ENCODE measurements at regions not wholly inside any gene's neighbourhood (a gene's known extent, or its start where the extent isn't known, plus 50 kb on each side); places are given as distances from the start of the nearest gene placed in this dataset.

GRCh38 chr13:34547929-34548328, 394.1 kb upstream of the NBEA start:
- ATAC-seq, result no peak
- TF ChIP-seq TCF4 (CRISPR knock-in tag; IDR thresholded peaks at IDR 0.05; ENCODE audit: borderline replicate concordance), result no peak
- TF ChIP-seq ZNF70 (CRISPR knock-in tag; IDR thresholded peaks at IDR 0.05), result no peak
- TF ChIP-seq TOX (CRISPR knock-in tag; IDR thresholded peaks at IDR 0.05; ENCODE audit: borderline replicate concordance), result no peak
- TF ChIP-seq ZC3H10 (CRISPR knock-in tag; IDR thresholded peaks at IDR 0.05), result no peak
- no peak for TF ChIP-seq TSHZ2 (CRISPR knock-in tag; IDR thresholded peaks at IDR 0.05)
- TF ChIP-seq CSDC2 (CRISPR knock-in tag; IDR thresholded peaks at IDR 0.05), result no peak
- no peak for TF ChIP-seq CREB5 (CRISPR knock-in tag; IDR thresholded peaks at IDR 0.05; ENCODE audit: low read depth)
- TF ChIP-seq ZNF8 (CRISPR knock-in tag; IDR thresholded peaks at IDR 0.05), result no peak
- TF ChIP-seq ZNF565 (CRISPR knock-in tag; conservative IDR thresholded peaks at IDR 0.05; ENCODE audit: low read depth), result no peak
- no peak for TF ChIP-seq BACH2 (CRISPR knock-in tag; IDR thresholded peaks at IDR 0.05; ENCODE audit: borderline replicate concordance)
- no peak for TF ChIP-seq OSR1 (CRISPR knock-in tag; IDR thresholded peaks at IDR 0.05)
- no peak for TF ChIP-seq GLIS3 (CRISPR knock-in tag; IDR thresholded peaks at IDR 0.05)
- TF ChIP-seq CSRNP3 (CRISPR knock-in tag; IDR thresholded peaks at IDR 0.05), result no peak

- TF ChIP-seq CSRNP3 (CRISPR knock-in tag; IDR thresholded peaks at IDR 0.05), result no peak
- TF ChIP-seq ZNF565 (CRISPR knock-in tag; conservative IDR thresholded peaks at IDR 0.05; ENCODE audit: low read depth), result no peak
- TF ChIP-seq SNAI2 (CRISPR knock-in tag; IDR thresholded peaks at IDR 0.05), result no peak
- TF ChIP-seq ARNTL (CRISPR knock-in tag; IDR thresholded peaks at IDR 0.05; ENCODE audit: borderline replicate concordance, low read depth), result no peak
- TF ChIP-seq ZFP30 (CRISPR knock-in tag; IDR thresholded peaks at IDR 0.05), result no peak
- TF ChIP-seq RARB (CRISPR knock-in tag; IDR thresholded peaks at IDR 0.05), result no peak
- ATAC-seq, result no peak
Measured at GRCh38 chr13:34553376-34553775, 388.7 kb upstream of the NBEA start.

DNA sequence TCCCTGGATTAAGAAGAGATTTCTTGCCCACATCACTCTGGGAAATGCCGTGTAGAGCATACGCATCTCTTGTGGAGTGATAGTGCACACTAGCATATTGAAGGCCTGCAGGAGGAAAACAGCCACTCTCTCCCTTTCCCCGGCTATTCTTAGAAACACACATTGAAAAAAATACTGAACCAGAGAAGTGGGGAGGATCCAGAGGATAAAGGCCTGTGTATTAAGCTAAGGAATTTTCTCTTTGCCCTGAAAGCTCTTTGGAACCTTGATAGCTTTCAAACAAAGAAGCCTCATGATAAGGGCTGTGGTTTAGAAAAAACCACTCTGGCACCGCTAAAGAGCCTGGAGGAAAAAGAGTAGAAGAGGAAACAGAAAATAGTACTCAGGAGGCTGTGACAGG, 386.1 kb upstream of the NBEA start:
- ATAC-seq, result no peak
- TF ChIP-seq POU6F1 (CRISPR knock-in tag; IDR thresholded peaks at IDR 0.05; ENCODE audit: borderline replicate concordance, low read depth) (no peak), ISL1 (CRISPR knock-in tag; IDR thresholded peaks at IDR 0.05) (no peak), ESRRG (CRISPR knock-in tag; IDR thresholded peaks at IDR 0.05) (no peak), BACH2 (CRISPR knock-in tag; IDR thresholded peaks at IDR 0.05; ENCODE audit: borderline replicate concordance) (no peak), OSR1 (CRISPR knock-in tag; IDR thresholded peaks at IDR 0.05) (no peak), GLIS3 (CRISPR knock-in tag; IDR thresholded peaks at IDR 0.05) (no peak), CSRNP3 (CRISPR knock-in tag; IDR thresholded peaks at IDR 0.05) (no peak), RARB (CRISPR knock-in tag; IDR thresholded peaks at IDR 0.05) (no peak), TOX (CRISPR knock-in tag; IDR thresholded peaks at IDR 0.05; ENCODE audit: borderline replicate concordance) (no peak)

Measured in SK-N-SH treated with all-trans-retinoic acid at 6 μM for 48 hours (cell line).